Uterus (tissue), 2 donors: ENCODE measurements at regions not wholly inside any gene's neighbourhood (a gene's known extent, or its start where the extent isn't known, plus 50 kb on each side); places are given as distances from the start of the nearest gene placed in this dataset.

ENCODE experiments used
- CTCF ChIP-seq, 4 experiments: fragments of 200-600 bp in 2 of 4; fragments of 450-650 bp in 2 of 4; sonication (generic) in 2 of 4; IDR thresholded peaks; one replicate each; pipeline ENCODE4 v1.5.1; 2016 to 2019; ENCODE audit warnings: antibody characterized with exemption in 4 of 4, mild to moderate bottlenecking in 2 of 4, moderate library complexity in 1 of 4
- POLR2A ChIP-seq, 2 donors: fragments of 450-650 bp; IDR thresholded peaks; one replicate each; pipeline ENCODE4 v1.6.1; 2016; ENCODE audit warnings: antibody characterized with exemption in 2 of 2, mild to moderate bottlenecking in 1 of 2, moderate library complexity in 1 of 2

- TF ChIP-seq CTCF (IDR thresholded peaks at IDR 0.05) (no peak), POLR2A (IDR thresholded peaks at IDR 0.05) (no peak)
Measured at GRCh38 chr12:24222968-24223367, 273.5 kb upstream of the SOX5 start.
